ENCODE measurements at regions not wholly inside any gene's neighbourhood (a gene's known extent, or its start where the extent isn't known, plus 50 kb on each side); places are given as distances from the start of the nearest gene placed in this dataset.

DNA sequence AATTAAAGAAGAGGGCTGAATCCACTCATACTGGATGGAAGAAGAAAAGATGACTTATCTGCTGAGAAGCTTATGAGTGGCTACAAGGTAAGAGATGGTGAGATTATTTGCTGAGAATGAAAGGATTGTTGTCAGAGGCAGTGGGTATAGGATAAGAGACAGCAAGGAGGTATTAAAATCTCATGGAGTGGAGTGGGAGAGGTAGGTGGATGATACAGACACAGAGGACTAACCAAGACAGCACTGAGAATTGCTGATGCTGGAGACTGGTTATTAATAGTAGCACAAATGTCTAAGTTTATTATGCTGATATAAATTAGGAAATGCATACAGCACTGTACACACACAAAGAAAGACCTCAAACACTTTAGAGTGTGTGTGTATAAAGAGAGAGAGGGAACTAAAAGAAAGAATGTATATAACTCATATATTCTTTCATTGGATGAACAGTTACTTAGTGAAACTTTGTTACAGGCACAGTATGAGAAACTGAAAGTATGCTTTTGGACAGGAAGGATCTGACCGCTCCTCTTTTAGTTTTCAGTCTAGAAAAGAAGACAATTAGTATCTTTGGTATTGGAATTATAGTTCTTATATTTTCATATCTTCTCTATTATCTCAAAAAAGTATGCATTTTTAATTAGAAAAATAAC lies 543.1 kb downstream of the LRFN5 start:
- TF ChIP-seq JUND (IDR thresholded peaks at IDR 0.05; ENCODE audit: low read depth) = no peak
- in situ Hi-C loops (cut with HindIII; ENCODE audit: low pct_unique_long_range_greater_than_20kb, low sequenced_read_pairs) = no loop called here
- DNase-seq (ENCODE audit: low read depth in 1 of 2, low spot score in 1 of 2) = no peak

DNA sequence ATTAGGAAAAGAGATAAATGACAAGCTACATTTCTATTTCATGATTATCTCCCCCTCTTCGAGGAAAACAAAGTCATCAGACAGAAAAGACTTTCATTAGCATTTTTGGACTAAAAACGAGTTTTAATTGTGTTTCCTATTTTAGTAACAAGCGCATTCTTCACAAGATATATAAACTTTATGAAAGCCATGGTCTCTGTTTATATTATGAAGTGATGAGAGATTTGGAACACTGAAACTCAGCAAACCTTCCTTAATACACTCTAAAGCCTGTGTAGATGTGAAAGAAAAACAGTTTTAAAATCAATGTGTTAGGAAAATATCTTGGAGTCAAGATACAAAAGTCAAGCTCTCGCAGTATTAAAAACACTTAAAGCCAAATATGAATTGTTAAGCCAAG lies 539.1 kb downstream of the LRFN5 start:
- in situ Hi-C loops (cut with HindIII; ENCODE audit: low pct_unique_long_range_greater_than_20kb, low sequenced_read_pairs) = no loop called here
- TF ChIP-seq JUND (IDR thresholded peaks at IDR 0.05; ENCODE audit: low read depth) = no peak
- DNase-seq (ENCODE audit: low read depth in 1 of 2, low spot score in 1 of 2) = no peak

DNA sequence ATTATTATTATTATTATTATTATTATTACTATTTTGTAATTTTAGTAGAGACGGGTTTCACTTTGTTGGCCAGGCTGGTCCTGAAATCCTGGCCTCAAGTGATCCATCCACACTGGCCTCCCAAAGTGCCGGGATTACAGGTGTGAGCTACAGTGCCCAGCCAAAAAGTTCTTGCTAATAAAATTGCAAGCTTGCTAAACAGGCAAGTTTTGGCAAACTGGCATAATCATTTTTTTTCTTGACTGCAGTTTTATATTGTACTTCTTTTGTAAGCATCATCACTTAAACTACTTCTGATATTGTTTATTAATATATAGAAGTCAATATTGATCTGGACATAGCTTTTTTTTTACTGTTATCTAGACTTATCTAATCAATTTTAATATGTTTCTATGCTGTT lies 536.4 kb downstream of the LRFN5 start:
- DNase-seq (ENCODE audit: low read depth in 1 of 2, low spot score in 1 of 2) = no peak
- in situ Hi-C loops (cut with HindIII; ENCODE audit: low pct_unique_long_range_greater_than_20kb, low sequenced_read_pairs) = no loop called here
- no peak for TF ChIP-seq JUND (IDR thresholded peaks at IDR 0.05; ENCODE audit: low read depth)

DNA sequence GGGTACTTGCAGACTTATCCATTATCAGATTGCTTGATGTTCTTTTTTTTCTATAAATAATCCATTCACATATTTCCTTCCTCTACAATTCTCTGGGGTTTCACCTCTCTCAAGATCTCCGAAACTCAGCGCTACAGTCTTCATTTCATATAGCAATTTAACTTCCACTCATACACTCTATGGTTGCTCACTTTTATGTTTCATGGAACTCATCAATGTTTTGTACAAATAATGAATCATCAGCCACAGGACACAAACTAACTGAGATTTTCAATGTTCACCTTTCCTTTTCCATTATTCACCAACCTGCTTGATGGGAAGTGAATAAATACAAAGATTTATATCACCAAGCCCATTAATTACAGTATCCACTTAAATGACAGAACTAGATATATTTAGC lies 534.7 kb downstream of the LRFN5 start:
- no peak for DNase-seq (ENCODE audit: low read depth in 1 of 2, low spot score in 1 of 2)
- in situ Hi-C loops (cut with HindIII; ENCODE audit: low pct_unique_long_range_greater_than_20kb, low sequenced_read_pairs) = no loop called here
- no peak for TF ChIP-seq JUND (IDR thresholded peaks at IDR 0.05; ENCODE audit: low read depth)

DNA sequence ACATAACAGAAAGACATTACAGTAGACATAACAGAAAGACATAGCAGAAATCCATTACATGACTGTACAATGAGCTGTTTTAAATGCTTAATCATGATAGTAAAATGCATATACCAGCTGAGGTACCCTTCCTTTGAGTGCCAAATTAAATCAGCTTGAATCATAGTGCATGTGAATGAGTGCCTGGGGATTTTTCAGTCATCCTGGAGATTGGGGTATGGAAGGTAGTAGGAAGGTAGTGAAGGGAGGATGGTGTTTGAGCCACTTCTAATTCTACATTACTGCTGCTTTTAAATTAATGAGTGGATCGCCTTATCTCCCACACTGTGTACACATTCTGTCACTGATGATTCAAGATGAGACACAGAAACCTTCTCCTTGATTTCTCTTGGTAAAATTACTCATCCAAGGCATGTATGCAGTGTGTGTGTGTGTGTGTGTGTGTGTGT lies 534.2 kb downstream of the LRFN5 start:
- no peak for TF ChIP-seq JUND (IDR thresholded peaks at IDR 0.05; ENCODE audit: low read depth)
- in situ Hi-C loops (cut with HindIII; ENCODE audit: low pct_unique_long_range_greater_than_20kb, low sequenced_read_pairs) = no loop called here
- DNase-seq (ENCODE audit: low read depth in 1 of 2, low spot score in 1 of 2) = no peak

DNA sequence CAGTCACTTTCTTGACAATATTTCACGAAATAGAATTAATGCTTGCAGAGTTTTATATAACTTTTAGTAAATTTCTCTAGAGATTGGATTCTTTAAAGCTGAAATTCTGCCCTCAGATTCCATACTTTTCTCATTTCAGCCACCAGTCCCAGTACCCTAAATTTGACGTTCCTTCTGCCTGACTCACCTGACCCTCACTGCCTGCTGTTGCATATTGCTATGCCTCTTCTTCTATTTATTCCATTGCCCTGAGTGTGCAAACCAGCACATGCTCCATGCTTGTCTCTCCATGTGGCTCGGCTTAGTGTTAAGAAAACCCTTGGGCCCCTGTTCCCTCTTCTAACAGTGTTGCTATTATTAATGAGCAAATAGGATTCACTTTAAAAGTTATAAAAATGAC lies 533.3 kb downstream of the LRFN5 start:
- in situ Hi-C loops (cut with HindIII; ENCODE audit: low pct_unique_long_range_greater_than_20kb, low sequenced_read_pairs) = no loop called here
- DNase-seq (ENCODE audit: low read depth in 1 of 2, low spot score in 1 of 2) = no peak
- TF ChIP-seq JUND (IDR thresholded peaks at IDR 0.05; ENCODE audit: low read depth) = no peak

DNA sequence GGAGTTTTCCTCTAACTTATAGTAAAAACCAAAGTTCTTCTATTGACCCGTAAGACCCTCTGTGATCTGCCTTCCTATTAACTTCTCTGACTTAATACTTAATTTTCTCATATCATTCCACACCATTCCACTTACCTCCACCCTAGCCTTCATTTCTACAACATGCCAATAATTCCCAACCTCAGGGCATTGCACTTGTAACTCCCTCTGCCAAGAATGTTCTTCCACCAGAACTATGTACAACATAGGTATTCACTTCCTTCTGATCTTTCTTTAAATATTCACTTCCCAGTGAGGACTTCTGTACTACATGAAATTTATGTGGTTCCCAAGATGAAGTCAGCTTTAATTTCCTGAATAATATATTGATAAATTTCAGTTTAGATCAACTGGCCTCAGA lies 531.7 kb downstream of the LRFN5 start:
- in situ Hi-C loops (cut with HindIII; ENCODE audit: low pct_unique_long_range_greater_than_20kb, low sequenced_read_pairs) = no loop called here
- TF ChIP-seq JUND (IDR thresholded peaks at IDR 0.05; ENCODE audit: low read depth) = no peak
- peak in 1 of 2 experiments; percentile 52 for DNase-seq (ENCODE audit: low read depth in 1 of 2, low spot score in 1 of 2)

DNA sequence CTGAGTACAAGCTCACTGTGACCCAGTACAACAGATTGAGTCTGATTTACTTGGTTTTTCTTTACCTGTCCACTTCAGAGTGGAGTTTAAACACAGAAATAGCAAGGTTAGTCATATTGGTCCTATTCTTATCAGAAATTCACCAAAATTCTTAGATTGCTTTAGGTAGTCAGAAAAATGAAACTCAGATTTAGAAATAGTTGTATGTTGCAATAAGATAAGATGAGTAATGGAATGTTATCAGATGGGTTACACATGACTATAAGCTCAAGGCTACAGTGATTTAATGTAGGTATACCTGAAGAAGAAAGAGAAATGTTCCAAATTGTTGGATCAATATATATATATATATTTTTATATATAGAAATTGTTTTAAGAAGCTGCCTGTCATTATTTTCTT lies 524.1 kb downstream of the LRFN5 start:
- in situ Hi-C loops (cut with HindIII; ENCODE audit: low pct_unique_long_range_greater_than_20kb, low sequenced_read_pairs) = no loop called here
- peak; percentile 4; the same call in 1 of the 2 replicates for TF ChIP-seq JUND (IDR thresholded peaks at IDR 0.05; ENCODE audit: low read depth)

DNA sequence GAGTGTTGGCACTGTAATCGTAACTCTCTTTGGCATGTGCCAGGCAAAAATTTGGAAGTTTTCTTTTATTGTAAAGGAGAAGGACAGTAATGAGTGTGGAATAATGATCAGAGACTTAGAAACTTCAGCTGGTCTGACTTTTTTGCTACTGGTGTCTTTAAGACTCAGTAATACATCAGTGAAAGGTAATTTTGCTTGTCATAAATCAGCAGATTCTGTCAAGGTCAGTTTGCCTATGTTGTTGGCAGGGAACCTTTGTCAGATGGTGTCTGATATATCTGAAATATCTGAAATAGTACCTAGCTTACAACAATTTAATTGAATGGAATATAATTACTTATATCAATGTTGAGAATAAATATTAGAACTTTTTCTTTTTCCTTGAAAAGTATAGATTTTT lies 516.9 kb downstream of the LRFN5 start:
- in situ Hi-C loops (cut with HindIII; ENCODE audit: low pct_unique_long_range_greater_than_20kb, low sequenced_read_pairs) = no loop called here
- TF ChIP-seq JUND (IDR thresholded peaks at IDR 0.05; ENCODE audit: low read depth) = no peak
- DNase-seq (ENCODE audit: low read depth in 1 of 2, low spot score in 1 of 2) = no peak

More for the DNA sequence above, 524.1 kb downstream of the LRFN5 start:
- no peak for DNase-seq (ENCODE audit: low read depth in 1 of 2, low spot score in 1 of 2)

DNA sequence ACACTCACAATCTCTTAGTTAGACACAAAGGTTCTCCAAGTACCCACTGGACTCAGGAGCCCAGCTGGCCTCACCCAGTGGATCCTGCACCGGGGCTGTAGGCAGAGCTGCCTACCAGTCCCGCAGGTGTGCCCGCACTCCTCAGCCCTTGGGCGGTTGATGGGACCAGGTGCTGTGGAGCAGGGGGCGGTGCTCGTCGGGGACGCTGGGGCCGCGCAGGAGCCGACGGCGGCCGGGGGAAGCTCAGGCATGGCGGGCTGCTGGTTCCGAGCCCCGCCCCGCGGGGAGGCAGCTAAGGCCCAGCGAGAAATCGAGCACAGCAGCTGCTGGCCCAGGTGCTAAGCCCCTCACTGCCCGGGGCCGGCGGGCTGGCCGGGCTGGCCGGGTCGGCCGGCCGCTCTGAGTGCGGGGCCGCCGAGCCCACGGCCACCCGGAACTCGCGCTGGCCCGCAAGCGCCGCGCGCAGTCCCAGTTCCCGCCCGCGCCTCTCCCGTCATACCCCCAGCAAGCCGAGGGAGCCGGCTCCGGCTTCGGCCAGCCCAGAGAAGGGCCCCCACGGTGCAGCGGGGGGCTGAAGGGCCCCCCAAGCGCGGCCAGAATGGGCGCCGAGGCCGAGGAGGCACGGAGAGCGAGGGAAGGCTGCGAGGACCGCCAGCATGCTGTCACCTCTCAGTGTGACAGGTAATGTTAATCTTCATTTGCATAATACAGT lies 506.8 kb downstream of the LRFN5 start:
- no peak for DNase-seq (ENCODE audit: low read depth in 1 of 2, low spot score in 1 of 2)
- in situ Hi-C loops (cut with HindIII; ENCODE audit: low pct_unique_long_range_greater_than_20kb, low sequenced_read_pairs) = no loop called here

DNA sequence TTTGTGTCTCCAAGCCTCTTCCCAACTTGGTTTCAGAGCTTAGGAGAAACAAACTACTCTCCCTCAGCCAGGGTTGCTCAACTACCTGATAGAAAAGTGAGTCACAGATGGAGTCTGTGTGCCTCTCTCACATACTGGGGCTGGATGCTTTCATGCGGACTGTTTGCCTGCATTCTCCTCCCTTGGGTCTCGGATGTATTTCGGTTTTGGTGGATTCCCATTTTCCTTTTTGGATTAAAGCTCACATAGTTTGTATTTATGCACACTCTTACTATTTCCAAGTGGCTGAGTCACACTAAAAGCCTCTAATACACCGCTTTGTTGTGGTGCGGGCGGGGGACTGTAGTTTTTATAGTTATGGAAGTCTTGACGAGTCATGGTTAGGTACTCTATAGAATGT lies 505.4 kb downstream of the LRFN5 start:
- in situ Hi-C loops (cut with HindIII; ENCODE audit: low pct_unique_long_range_greater_than_20kb, low sequenced_read_pairs) = no loop called here
- no peak for DNase-seq (ENCODE audit: low read depth in 1 of 2, low spot score in 1 of 2)
- TF ChIP-seq JUND (IDR thresholded peaks at IDR 0.05; ENCODE audit: low read depth) = no peak

More for the DNA sequence above, 506.8 kb downstream of the LRFN5 start:
- TF ChIP-seq JUND (IDR thresholded peaks at IDR 0.05; ENCODE audit: low read depth) = no peak

DNA sequence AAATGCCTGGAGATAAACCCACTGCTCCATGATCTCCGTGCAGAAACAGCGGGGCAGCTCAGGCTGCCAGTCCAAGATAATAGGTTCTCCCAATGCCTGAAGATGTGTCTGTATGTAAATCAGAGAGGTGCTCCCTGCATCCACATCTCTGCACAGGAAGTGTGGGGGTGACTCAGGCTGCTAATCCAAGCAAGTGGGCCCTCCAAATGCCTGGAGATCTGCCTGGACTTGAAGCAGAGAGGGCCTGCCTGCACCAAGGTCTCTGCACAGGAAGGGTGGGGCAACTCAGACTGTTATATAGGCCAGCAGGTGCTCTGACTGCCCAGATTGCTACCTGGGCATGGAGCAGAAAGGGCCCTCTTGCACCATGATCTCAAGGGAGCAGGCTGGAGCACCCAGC lies 504.7 kb downstream of the LRFN5 start:
- no peak for TF ChIP-seq JUND (IDR thresholded peaks at IDR 0.05; ENCODE audit: low read depth)
- DNase-seq (ENCODE audit: low read depth in 1 of 2, low spot score in 1 of 2) = no peak
- in situ Hi-C loops (cut with HindIII; ENCODE audit: low pct_unique_long_range_greater_than_20kb, low sequenced_read_pairs) = no loop called here

DNA sequence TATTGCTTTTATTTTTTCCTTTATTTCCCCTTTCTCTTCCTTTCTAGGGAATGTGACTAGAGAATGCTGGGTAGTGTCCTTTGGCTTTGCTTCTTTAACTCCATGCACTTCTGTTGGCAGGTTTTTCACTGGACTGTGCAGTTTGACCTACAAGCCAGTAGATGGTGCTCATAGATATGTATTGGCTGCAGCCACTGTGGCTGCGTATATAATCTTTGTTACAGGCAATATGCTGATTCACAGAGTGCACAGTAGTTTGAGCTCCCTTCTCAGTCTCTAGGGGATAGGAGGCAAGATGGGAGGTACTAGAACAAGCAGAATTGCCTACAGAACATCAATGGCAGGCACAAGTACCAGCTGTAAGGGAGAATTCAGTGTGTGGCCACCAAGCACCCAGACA lies 503.5 kb downstream of the LRFN5 start:
- in situ Hi-C loops (cut with HindIII; ENCODE audit: low pct_unique_long_range_greater_than_20kb, low sequenced_read_pairs) = no loop called here
- no peak for TF ChIP-seq JUND (IDR thresholded peaks at IDR 0.05; ENCODE audit: low read depth)
- DNase-seq (ENCODE audit: low read depth in 1 of 2, low spot score in 1 of 2) = peak; percentile 58 to 77
